Vagina (tissue), 2 donors: ENCODE measurements at regions not wholly inside any gene's neighbourhood (a gene's known extent, or its start where the extent isn't known, plus 50 kb on each side); places are given as distances from the start of the nearest gene placed in this dataset.

Source experiments
- CTCF ChIP-seq, 3 experiments: fragments of 450-650 bp in 2 of 3; fragments of 200-600 bp in 1 of 3; sonication (generic) in 1 of 3; IDR thresholded peaks; one replicate each; pipeline ENCODE4 v1.5.1; 2017 to 2019; ENCODE audit warnings: antibody characterized with exemption in 3 of 3, mild to moderate bottlenecking in 2 of 3, moderate library complexity in 2 of 3
- POLR2A ChIP-seq, 2 donors: fragments of 450-650 bp; IDR thresholded peaks; one replicate each; pipeline ENCODE4 v1.6.1; 2017; ENCODE audit warnings: antibody characterized with exemption in 2 of 2, mild to moderate bottlenecking in 2 of 2, moderate library complexity in 2 of 2
- POLR2AphosphoS5 ChIP-seq, 2 donors: sonication (generic); formaldehyde crosslinking; IDR thresholded peaks; one replicate each; pipeline ENCODE4 v1.9.0; 2017; ENCODE audit warnings: antibody characterized with exemption in 2 of 2, mild to moderate bottlenecking in 2 of 2, low read depth in 1 of 2; ENCODE audit not compliant: insufficient read depth in 1 of 2

- TF ChIP-seq POLR2AphosphoS5 (IDR thresholded peaks at IDR 0.05; ENCODE audit: insufficient read depth in 1 of 2, low read depth in 1 of 2): no peak
- TF ChIP-seq CTCF (IDR thresholded peaks at IDR 0.05): no peak
- TF ChIP-seq POLR2A (IDR thresholded peaks at IDR 0.05): no peak
These were observed 115.1 kb upstream of the AKR1E2 start for GRCh38 chr10:4710858-4711257.
